ENCODE measurements at regions not wholly inside any gene's neighbourhood (a gene's known extent, or its start where the extent isn't known, plus 50 kb on each side); places are given as distances from the start of the nearest gene placed in this dataset.

GRCh38 chr18:24915547-24915946, 436.4 kb downstream of the ZNF521 start:
- DNase-seq, result no peak

DNA sequence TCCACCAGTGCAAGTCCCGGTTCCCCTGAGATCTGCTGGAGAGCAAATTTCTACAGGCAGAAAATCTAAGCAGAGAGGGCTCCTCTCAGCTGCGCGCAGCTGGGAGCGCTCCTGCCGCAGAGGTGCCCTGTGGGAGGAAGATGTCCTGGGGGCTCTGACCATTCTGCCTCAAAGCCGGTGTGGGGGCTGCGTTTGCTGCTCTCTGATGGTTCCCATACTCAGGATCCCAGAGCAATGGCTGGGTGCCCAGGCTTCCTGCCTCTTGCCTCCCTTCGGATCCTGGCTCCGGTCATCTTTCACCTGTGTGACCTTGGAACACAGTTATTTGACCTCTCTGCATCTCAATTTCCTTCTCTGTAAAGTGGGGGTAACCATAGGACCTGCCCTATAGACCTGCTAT, 434.2 kb downstream of the ZNF521 start:
- no peak for DNase-seq

GRCh38 chr18:24918257-24918656, 433.7 kb downstream of the ZNF521 start:
- no peak for DNase-seq

DNA sequence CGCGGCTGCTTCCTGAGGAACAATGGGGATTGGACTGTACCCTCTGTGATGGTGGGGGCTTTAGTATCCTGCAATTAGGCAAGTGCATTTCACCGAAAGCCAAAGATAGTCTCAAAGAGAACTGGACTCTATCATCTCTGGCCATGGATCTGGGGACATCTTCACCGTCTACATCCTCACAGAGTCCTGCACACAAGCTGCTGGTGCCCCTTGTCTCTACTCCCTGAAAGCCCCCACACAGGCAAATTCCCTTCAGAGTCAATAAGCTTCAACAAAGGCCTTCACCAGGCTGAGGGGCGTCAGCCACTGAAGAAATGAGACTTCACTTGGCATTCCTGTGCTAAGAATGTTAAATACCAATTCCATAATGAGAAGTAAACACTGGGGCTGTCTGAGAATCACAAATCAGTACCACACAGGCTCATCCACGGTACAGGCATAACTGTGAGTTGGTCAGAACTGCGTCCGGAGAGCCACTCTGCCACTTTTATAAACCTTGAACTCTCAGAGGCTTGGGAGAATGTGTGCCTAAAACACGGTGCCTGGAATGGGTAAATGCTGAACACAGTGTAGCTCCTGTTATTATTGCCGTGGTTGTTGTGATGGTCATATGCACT, 432.7 kb downstream of the ZNF521 start:
- no peak for DNase-seq

GRCh38 chr18:24922491-24922890, 429.5 kb downstream of the ZNF521 start:
- no peak for DNase-seq

- no peak for DNase-seq
Measured at GRCh38 chr18:24923138-24923537, 428.8 kb downstream of the ZNF521 start.

DNA sequence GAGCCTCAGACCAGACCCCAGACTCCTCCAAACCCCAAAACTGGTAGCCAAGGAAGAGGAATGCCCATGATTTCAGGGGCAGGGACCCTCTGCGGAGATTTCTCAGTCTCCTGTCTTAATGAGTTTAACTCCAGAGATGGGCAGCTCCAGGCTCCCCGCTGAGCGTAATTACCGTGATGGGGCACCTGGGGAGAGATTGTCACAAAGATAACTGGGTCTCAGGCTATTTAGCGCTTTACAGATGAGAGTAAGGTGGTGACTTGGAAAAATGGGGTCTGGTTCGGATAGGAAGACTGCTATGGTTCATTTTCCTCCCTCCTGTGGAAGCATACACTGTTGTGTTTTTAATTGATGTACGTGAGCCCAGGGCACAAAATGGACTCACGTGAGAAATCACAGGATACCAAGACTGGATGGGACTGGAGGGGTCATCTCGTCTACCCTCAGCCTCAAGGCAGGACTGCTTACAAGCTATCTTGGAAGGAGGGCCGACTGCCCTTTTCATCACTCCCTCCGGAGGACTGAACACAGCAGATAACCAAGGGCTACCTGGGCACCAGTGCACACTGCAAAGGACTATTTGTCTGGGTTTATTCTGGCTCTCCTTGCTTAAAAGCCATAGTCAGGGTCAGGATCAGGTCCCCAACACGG, 427.8 kb downstream of the ZNF521 start:
- no peak for DNase-seq

GRCh38 chr18:24926649-24927048, 425.3 kb downstream of the ZNF521 start:
- no peak for DNase-seq

DNA sequence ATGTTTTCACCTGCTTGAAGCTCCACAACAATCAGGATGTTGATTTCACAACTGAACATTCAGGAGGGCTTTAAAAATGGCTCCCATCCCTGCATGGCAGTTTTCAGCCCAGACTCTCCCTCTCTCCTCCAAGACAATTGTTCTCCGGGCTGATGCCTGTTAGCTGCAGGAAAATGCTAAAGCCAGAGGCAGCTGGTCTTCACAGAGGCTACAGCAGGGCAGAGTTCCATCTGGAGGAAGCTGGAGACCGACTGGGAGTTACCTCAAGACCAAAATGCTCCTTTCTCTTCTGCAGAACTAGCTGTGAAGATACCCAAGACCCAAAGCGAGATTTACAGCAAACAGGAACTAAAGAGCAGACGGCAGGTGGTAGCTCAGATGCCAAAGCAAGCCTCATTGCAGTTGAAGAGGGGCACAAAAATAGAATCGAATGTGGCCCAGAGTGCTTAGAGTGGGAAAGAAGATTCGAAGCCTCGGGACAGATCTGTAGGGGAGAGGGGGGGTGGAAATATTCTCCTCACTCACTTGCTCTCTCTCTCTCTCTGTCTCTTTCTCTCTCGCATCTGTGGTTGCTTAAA, 423.6 kb downstream of the ZNF521 start:
- DNase-seq, result no peak

GRCh38 chr18:24930478-24930877, 421.5 kb downstream of the ZNF521 start:
- DNase-seq, result no peak

GRCh38 chr18:24930971-24931370, 421.0 kb downstream of the ZNF521 start:
- no peak for DNase-seq

- DNase-seq, result no peak
Measured at GRCh38 chr18:24933345-24933744, 418.6 kb downstream of the ZNF521 start.

- DNase-seq, result no peak
Measured at GRCh38 chr18:24934258-24934932, 417.6 kb downstream of the ZNF521 start.

GRCh38 chr18:24935008-24935407, 417.0 kb downstream of the ZNF521 start:
- DNase-seq, result no peak

DNA sequence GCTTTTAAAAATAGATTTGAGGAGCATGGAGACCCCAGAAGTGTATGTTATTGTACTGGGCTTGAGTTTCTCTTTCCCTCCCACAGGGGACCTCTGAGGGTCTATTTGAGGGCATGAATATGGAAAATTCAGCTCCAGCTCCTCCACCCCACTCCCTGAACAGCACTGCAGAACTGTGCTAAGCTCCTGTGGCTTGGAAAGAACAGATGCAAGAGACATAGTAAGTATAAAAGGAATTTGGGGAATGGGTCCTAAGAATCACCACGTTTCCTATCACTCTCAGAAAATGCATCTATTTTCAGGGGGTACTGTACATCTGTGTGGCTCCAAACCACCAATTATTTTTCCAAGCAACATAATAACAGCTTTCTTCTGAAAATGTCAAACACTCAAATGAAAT, 416.1 kb downstream of the ZNF521 start:
- DNase-seq, result no peak

GRCh38 chr18:24936691-24937090, 415.3 kb downstream of the ZNF521 start:
- no peak for DNase-seq

- no peak for DNase-seq
Measured at GRCh38 chr18:24937639-24938275, 414.2 kb downstream of the ZNF521 start.

- DNase-seq, result no peak
Measured at GRCh38 chr18:24940416-24940815, 411.6 kb downstream of the ZNF521 start.

DNA sequence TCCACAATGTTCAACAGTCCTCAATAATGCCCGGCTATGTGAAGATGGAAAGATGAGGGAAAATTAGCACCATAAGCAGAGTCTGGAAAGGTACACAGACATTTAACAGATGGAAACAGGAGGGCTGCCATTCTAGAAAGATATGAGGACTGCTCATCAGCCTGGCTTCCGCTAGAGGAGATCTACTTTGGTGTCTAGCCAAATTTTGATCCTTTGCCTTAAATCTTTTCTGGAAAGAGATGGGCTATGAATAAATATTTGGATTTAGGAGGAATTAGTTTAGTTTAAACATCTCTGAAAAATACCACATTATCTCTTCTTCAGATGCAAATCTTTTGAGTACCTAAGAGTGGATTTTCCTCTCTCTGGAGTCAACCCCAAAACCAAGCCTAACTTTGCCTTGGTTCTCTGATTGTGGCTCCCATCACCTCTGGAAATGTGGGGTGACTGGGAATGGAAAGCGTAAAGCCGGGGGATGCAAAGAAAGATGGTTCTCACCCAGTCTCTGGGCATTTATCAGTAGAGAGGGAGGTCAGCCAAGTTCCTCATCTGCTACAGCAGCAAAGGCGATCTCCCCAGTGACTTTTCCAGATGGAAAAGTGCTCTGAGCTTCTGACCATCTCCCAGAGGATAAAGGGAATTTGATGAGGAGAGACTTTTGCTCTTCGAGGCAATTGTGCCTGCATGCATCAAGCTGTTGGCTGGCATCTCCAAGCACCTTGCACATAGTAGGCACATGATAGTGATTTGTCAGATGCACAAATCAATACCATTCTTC, 410.6 kb downstream of the ZNF521 start:
- no peak for DNase-seq

DNA sequence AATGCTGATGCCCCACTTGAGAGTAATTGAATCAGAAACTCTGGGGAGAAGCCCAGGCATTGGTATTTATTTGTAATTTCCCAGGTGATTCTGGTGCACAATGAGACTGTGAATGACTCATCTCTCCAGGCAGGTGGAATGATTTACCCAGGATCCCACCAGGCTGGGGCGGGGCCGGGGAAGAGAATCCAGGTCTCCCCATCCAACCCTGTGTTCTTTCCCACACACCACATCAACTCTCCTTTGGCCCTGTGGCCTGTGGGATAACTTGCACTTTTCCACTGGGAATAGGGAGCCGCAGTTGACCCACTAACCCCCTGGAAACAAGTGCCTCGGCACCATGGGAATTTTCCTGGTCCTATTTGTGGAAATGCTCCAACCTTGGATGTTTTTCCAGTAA, 409.8 kb downstream of the ZNF521 start:
- DNase-seq, result no peak

- DNase-seq, result no peak
Measured at GRCh38 chr18:24947521-24948305, 404.3 kb downstream of the ZNF521 start.

- no peak for DNase-seq
Measured at GRCh38 chr18:24949908-24950307, 402.1 kb downstream of the ZNF521 start.
